Right cardiac atrium (tissue), 5 donors: ENCODE measurements at regions not wholly inside any gene's neighbourhood (a gene's known extent, or its start where the extent isn't known, plus 50 kb on each side); places are given as distances from the start of the nearest gene placed in this dataset.
"Not testable (repeated sequence)": the region's sequence is repeated elsewhere in the genome, so short reads cannot be mapped to it uniquely, and the experiment has no call there.

Experiments used
- ATAC-seq, 2 donors: fragments of 200-7000 bp; cut with Tn5 transposase; one replicate each; pipeline versions ENCODE4 v1.8.0 to v1.9.1; 2020; ENCODE audit warnings: moderate library complexity in 2 of 2, mild to moderate bottlenecking in 1 of 2
- DNase-seq, 3 donors: peaks; one replicate each; pipeline ENCODE4 v3.0.0-alpha.2; 2020
- H3K27ac ChIP-seq: one replicate; pipeline ENCODE4 v1.5.1; 2013; ENCODE audit warnings: mild to moderate bottlenecking, low read length, control low read depth, moderate library complexity
- H3K27me3 ChIP-seq: one replicate; pipeline ENCODE4 v1.6.1; 2013; ENCODE audit not compliant: control insufficient read depth, insufficient read depth
- H3K4me1 ChIP-seq: one replicate; pipeline ENCODE4 v1.6.1; 2013; ENCODE audit warnings: low read length; ENCODE audit not compliant: control insufficient read depth, insufficient read depth
- H3K4me3 ChIP-seq: one replicate; pipeline ENCODE4 v1.5.1; 2013; ENCODE audit warnings: low read length, control low read depth
- H3K9me3 ChIP-seq: one replicate; pipeline ENCODE4 v1.6.1; 2013; ENCODE audit warnings: low read length; ENCODE audit not compliant: control insufficient read depth
- WGBS: extraction: QIAGEN DNeasy Blood & Tissue Kit; methylation state at CpG from one replicate; pipeline ENCODE4 v1.1.7; 2013; 5-methylcytosine and 5-hydroxymethylcytosine counted together
- intact Hi-C, 4 donors: fragments of 100-400 bp; cut with DNase I; formaldehyde crosslinking; loops; one replicate each; pipeline versions ENCODE4 v1.11.0 to v1.14.0; 2022 to 2023
- donor health status: healthy with polysubstance abuse.
- donor health status: DM: no; HTN: yes; CAD: no.
- donor health status: DM: no; HTN: no; CAD: no.
- donor health status: DM: no; HTN: yes; CAD: no; lungs with severe emphysema.
- donor health status: DM: yes; HTN: yes; CAD: no.

DNA sequence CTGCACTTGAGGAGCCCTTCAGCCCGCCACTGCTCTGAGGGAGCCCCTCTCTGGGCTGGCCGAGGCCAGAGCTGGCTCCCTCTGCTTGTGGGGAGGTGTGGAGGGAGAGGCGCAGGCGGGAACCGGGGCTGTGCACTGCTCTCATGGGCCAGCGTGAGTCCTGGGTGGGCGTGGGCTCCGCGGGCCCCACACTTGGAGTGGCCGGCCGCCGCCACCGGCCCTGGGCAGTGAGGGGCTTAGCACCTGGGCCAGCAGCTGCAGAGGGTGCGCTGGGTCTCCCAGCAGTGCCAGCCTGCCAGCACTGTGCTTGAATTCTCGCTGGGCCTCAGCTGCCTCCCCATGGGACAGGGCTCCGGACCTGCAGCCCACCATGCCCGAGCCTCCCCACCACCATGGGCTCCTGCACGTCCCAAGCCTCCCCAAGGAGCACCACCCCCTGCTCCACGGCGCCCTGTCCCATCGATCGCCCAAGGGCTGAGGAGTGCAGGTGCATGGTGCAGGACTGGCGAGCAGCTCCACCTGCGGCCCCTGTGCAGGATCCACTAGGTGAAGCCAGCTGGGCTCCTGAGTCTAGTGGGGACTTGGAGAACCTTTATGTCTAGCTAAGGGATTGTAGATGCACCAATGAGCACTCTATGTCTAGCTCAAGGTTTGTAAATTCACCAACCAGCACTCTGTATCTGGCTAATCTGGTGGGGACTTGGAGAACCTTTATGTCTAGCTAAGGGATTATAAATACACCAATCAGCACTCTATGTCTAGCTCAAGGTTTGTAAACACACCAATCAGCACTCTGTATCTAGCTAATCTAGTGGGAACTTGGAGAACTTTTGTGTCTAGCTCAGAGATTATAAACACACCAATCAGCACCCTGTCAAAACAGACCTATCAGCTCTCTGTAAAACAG, 1180.3 kb downstream of the FSCB start:
- ATAC-seq, H3K4me1 ChIP-seq, H3K27me3 ChIP-seq, intact Hi-C loops, H3K27ac ChIP-seq, H3K9me3 ChIP-seq, H3K4me3 ChIP-seq: not testable (repeated sequence)
- peak; percentile 5 to 38 (median 36) for DNase-seq
- WGBS, result 89% methylated on average over 24 of the region's 24 CpGs

DNA sequence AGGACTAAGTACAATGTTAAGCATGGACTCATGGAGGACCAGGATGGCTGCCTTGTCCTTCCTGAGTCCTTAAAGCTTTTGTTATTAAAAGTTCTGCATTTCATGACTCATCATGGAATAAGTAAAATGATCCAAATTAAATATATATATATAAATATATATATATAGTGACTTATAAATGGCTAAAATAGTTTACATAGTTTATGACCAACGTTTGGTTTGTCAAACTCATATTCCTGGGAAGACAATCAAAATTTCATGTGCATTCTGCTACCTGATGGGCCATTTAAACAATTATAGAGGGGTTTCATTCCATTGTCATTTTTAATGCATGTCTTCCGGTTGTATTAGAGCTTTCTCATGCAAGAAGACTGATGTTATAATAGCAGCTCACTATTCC, 1190.7 kb downstream of the FSCB start:
- no peak for ATAC-seq
- intact Hi-C loops, result no loop called here
- Histone ChIP-seq H3K9me3 (no peaks in the 10 kb centered on the region), H3K4me3 (no peak overlapping the region), H3K27me3 (no peaks in the 10 kb centered on the region), H3K4me1 (no peaks in the 10 kb centered on the region), H3K27ac (no peak overlapping the region)
- 61% methylated on average over 2 of the region's 2 CpGs for WGBS
- DNase-seq, result no peak

DNA sequence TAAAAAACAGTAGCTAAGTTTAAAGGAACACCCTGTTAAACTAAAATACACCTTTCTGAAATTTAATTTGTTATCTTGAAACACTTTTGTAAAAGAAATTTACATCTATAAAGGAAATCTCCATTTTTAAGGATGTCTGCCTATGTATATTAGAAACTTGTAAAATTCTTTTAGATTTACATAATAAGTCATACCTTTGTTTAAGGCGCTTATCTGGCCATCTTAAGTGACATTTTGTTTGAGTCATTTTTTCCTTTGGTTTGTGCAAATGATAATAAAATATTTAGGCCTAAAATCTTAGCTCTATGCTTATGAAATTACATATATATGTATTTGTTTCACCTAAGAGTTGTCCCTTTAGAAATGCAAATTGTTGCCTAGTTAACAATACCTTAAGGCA, 1193.4 kb downstream of the FSCB start:
- intact Hi-C loops, result no loop called here
- WGBS, result 85% methylated on average over 1 of the region's 1 CpG
- Histone ChIP-seq H3K27ac (no peak overlapping the region), H3K27me3 (no peaks in the 10 kb centered on the region), H3K4me3 (no peak overlapping the region), H3K4me1 (no peaks in the 10 kb centered on the region), H3K9me3 (no peaks in the 10 kb centered on the region)
- no peak for DNase-seq
- no peak for ATAC-seq

DNA sequence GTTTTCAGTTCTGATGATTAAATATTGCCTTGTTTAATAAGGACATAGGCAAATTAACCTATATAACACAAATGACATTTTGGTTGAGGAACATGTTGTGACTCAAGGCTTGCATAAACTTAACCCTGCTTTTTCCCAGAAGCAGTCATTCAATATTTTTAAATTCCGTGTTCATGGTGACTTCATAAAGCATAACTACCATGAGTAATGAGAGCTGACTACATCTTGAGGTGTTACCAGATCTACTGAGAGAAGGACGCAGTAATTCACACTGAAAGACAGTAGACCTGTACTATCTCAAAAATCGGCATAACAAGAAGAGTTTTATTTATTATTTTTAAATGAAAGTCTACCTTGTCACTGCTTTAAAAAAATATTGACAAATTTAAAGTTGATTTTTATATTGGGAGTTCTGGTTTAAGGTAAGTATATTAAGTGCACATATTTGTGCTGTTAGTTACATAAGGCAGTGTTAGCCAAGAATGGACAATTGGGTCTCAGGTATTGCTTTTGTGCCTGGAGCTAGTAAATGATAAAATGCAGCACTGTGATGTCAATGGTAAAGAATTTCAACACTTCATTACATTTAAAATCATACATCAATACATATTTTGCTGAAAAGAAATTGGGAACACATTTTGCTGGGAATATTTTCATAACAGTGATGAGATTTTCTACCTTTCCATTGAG, 1198.5 kb downstream of the FSCB start:
- Histone ChIP-seq H3K9me3 (no peaks in the 10 kb centered on the region), H3K4me3 (no peak overlapping the region), H3K27ac (no peak overlapping the region), H3K4me1 (no peaks in the 10 kb centered on the region), H3K27me3 (no peaks in the 10 kb centered on the region)
- DNase-seq (no peak), ATAC-seq (no peak)
- intact Hi-C loops, result no loop called here
- 81% methylated on average over 3 of the region's 3 CpGs for WGBS

DNA sequence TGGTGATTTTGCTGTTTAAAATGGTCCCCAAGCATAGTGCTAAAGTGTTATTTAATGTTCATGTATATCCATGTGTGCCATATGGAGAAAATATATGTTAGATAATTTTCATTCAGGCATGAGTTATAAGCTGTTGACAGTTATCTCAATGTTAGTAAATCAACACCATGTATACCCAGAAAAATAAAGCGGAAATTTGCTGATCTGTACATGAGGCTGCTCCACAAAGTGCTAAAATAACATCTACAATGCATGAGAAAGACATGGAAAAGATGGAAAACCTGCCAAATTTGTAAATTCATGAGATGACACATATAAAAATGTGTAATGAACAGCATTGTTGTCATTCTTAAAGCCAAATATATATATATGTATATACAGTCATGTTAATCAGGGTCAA, 1199.2 kb downstream of the FSCB start:
- no peaks in the 10 kb centered on the region for H3K4me1 ChIP-seq
- ATAC-seq (no peak), DNase-seq (no peak)
- no peak overlapping the region for H3K4me3 ChIP-seq
- H3K27ac ChIP-seq, result no peak overlapping the region
- intact Hi-C loops, result no loop called here
- 69% methylated on average over 1 of the region's 1 CpG for WGBS
- H3K27me3 ChIP-seq, result no peaks in the 10 kb centered on the region
- no peaks in the 10 kb centered on the region for H3K9me3 ChIP-seq

DNA sequence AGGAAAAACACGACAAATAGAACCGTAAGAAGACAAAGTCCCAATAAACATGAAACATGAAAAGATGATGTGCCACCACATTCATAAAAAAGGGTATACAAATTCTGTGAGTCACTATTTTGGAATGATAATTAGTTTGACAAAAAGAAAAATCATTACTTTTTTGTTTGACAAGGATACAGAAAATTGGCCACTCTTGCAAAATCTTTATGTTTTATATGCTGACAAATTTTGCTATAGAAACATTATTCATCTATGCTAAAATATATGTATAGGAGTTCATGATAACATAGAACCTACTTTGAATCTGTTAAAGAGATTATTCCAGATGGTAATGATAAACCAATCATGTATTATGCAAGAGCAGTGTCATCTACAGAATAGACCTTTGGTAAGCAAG, 1201.0 kb downstream of the FSCB start:
- DNase-seq (no peak), ATAC-seq (no peak)
- intact Hi-C loops, result no loop called here
- no peaks in the 10 kb centered on the region for H3K4me1 ChIP-seq
- H3K27ac ChIP-seq, result no peak overlapping the region
- H3K27me3 ChIP-seq, result no peaks in the 10 kb centered on the region
- H3K4me3 ChIP-seq, result no peak overlapping the region
- WGBS, result 93% methylated on average over 2 of the region's 2 CpGs
- H3K9me3 ChIP-seq, result no peaks in the 10 kb centered on the region

DNA sequence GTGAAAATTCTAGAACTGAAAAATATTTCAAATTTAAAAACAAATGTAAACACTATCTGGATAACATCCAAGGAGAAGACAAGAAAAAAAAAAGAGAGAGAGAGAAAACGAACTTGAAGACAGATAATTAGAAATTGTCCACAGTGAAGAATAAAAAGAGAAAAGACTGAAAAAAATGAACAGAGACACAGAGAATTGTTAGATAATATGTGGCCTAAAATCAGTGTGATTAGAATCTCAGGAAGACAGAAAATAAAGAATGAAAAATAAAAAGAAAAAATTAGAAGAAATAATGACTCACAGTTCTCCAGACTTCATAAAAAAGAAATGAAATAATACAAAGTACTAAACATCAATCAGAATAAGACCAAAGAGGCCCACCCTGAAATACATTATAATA, 1209.3 kb downstream of the FSCB start:
- Histone ChIP-seq H3K4me1 (no peaks in the 10 kb centered on the region), H3K4me3 (no peak overlapping the region), H3K27ac (no peak overlapping the region), H3K9me3 (no peaks in the 10 kb centered on the region), H3K27me3 (no peaks in the 10 kb centered on the region)
- intact Hi-C loops, result no loop called here
- ATAC-seq, result no peak
- 44% methylated on average over 1 of the region's 1 CpG for WGBS
- no peak for DNase-seq

DNA sequence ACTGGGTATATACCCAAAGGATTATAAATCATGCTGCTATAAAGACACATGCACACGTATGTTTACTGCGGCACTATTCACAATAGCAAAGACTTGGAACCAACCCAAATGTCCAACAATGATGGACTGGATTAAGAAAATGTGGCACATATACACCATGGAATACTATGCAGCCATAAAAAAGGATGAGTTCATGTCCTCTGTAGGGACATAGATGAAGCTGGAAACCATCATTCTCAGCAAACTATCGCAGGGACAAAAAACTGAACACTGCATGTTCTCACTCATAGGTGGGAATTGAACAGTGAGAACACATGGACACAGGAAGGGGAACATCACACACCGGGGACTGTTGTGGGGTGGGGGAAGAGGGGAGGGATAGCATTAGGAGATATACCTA, 1211.0 kb downstream of the FSCB start:
- H3K9me3 ChIP-seq, ATAC-seq, H3K27me3 ChIP-seq, intact Hi-C loops, H3K4me1 ChIP-seq, H3K4me3 ChIP-seq, DNase-seq, H3K27ac ChIP-seq: not testable (repeated sequence)
- WGBS, result 94% methylated on average over 2 of the region's 4 CpGs

DNA sequence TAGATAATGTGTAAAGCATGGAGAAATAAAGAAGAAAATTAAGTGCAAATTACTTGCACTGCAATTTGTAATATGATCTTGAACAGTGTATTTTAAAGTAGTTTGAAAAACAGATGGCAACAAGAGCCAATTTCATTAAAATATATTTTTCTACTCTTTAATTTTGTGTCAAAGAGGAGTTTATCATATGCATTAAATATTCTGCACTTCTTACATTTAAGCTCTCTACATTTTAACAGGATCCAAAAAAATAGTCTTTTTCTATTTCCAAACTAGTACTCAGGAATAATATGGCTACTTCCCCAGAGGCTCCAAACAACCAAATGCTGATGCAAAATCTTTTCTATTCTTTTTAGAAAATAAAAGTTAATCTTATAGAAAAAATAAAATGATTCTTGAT, 1221.5 kb downstream of the FSCB start:
- no peaks in the 10 kb centered on the region for H3K9me3 ChIP-seq
- ATAC-seq, result no peak
- H3K4me3 ChIP-seq, result no peak overlapping the region
- H3K4me1 ChIP-seq, result no peaks in the 10 kb centered on the region
- no peak overlapping the region for H3K27ac ChIP-seq
- intact Hi-C loops, result no loop called here
- DNase-seq, result no peak
- H3K27me3 ChIP-seq, result no peaks in the 10 kb centered on the region

DNA sequence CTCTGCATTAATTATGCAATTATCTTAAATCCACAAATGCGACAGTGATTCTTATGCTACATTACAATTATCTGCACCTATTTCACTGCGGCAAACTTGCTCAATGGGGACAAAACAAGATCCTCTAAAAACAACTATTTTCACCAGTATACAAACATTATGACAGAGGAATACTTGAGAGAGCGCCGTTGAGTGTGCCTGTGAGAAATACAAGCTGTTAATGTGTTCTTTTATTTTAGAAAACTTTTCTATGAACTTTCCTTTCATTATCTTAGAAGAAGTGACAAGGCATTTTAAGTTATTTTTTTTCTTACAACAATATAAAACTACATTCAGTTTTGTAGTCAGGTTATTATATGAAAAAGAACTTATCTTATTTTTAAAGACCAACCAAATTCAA, 1247.0 kb downstream of the FSCB start:
- ATAC-seq (no peak), DNase-seq (no peak)
- Histone ChIP-seq H3K4me3 (no peak overlapping the region), H3K27me3 (no peaks in the 10 kb centered on the region), H3K27ac (no peak overlapping the region), H3K9me3 (no peaks in the 10 kb centered on the region), H3K4me1 (no peaks in the 10 kb centered on the region)
- 68% methylated on average over 4 of the region's 4 CpGs for WGBS
- intact Hi-C loops, result no loop called here

DNA sequence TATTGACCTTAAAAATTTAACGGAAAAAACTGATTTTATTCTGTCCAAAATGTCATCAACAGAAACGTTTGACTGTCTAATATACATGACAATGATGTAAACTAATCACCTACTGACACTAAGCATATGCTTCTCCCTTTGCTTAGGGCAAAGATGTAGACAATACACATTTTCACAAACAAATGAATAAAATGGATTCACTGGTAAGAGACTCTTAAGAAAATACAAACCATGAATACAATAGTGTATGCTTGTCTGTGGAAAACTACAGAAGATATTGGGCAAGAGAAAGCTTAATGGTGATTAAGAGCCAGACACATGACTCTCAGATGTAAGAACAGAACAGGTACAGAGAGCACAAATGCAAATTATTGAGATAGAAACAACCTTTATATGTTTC, 1248.7 kb downstream of the FSCB start:
- no peaks in the 10 kb centered on the region for H3K27me3 ChIP-seq
- no peak overlapping the region for H3K4me3 ChIP-seq
- H3K9me3 ChIP-seq, result no peaks in the 10 kb centered on the region
- no peak overlapping the region for H3K27ac ChIP-seq
- ATAC-seq, result no peak
- intact Hi-C loops, result no loop called here
- 59% methylated on average over 2 of the region's 2 CpGs for WGBS
- no peaks in the 10 kb centered on the region for H3K4me1 ChIP-seq
- DNase-seq, result no peak
